IMR-90 (cell line): ENCODE measurements at regions not wholly inside any gene's neighbourhood (a gene's known extent, or its start where the extent isn't known, plus 50 kb on each side); places are given as distances from the start of the nearest gene placed in this dataset.

Source experiments
- ATAC-seq: fragments of 200-7000 bp; cut with Tn5 transposase; 2 replicates; pipeline ENCODE4 v1.9.1; 2020; ENCODE audit warnings: low read depth, mild to moderate bottlenecking, moderate library complexity
- BruUV-seq: library from RNA; stranded (reverse); fragments of 400-500 nt; replicated peaks from 2 replicates; lab custom pipeline; 2021; lab: Mats Ljungman, UMichigan
- CTCF ChIA-PET: fragments of 300-600 bp; formaldehyde crosslinking; extraction: SDS; loops from one replicate; lab custom pipeline; 2021; ENCODE audit warnings: antibody characterized with exemption; lab: Yijun Ruan, JAX
- POLR2A ChIA-PET: fragments of 300-600 bp; sonication (Branson Sonifier 250); formaldehyde crosslinking; loops from one replicate; lab custom pipeline; 2022; ENCODE audit warnings: antibody characterized with exemption; ENCODE audit not compliant: unreplicated experiment; lab: Charles Lee
- DNase-seq: peaks from one replicate; pipeline ENCODE4 v3.0.0; 2013
- H2AFZ ChIP-seq: replicated peaks from 2 replicates; pipeline ENCODE3; 2013; ENCODE audit warnings: low read length, mild to moderate bottlenecking; ENCODE audit not compliant: poor library complexity
- H2AK5ac ChIP-seq: 2 replicates; pipeline ENCODE4 v1.6.1; 2013; ENCODE audit warnings: low read depth, low read length, inconsistent platforms
- H2AK9ac ChIP-seq: replicated peaks from 2 replicates; pipeline ENCODE3; 2013; ENCODE audit warnings: mild to moderate bottlenecking, low read depth, low read length, moderate library complexity; ENCODE audit not compliant: poor library complexity
- H2BK120ac ChIP-seq: 2 replicates; pipeline ENCODE4 v1.6.1; 2013; ENCODE audit warnings: low read depth, low read length, inconsistent platforms
- H2BK15ac ChIP-seq: 3 replicates; pipeline ENCODE4 v1.6.1; 2013; ENCODE audit warnings: low read depth, low read length, inconsistent platforms
- H2BK20ac ChIP-seq: 2 replicates; pipeline ENCODE4 v1.6.1; 2013; ENCODE audit warnings: low read depth, mild to moderate bottlenecking, inconsistent platforms, low read length, moderate library complexity
- H2BK5ac ChIP-seq: 2 replicates; pipeline ENCODE4 v1.6.1; 2013; ENCODE audit warnings: mild to moderate bottlenecking, low read depth, low read length, inconsistent platforms; ENCODE audit not compliant: poor library complexity, severe bottlenecking
- H3K14ac ChIP-seq: replicated peaks from 2 replicates; pipeline ENCODE4 v1.6.1; 2013; ENCODE audit warnings: low read depth, low read length, inconsistent platforms
- H3K18ac ChIP-seq: 2 replicates; pipeline ENCODE4 v1.6.1; 2013; ENCODE audit warnings: low read depth, low read length, control low read depth
- H3K23ac ChIP-seq: 2 replicates; pipeline ENCODE4 v1.6.1; 2013; ENCODE audit warnings: low read depth, low read length, inconsistent platforms
- H3K27ac ChIP-seq: 2 replicates; pipeline ENCODE4 v1.5.1; 2013; ENCODE audit warnings: mild to moderate bottlenecking, control low read depth, low read length; ENCODE audit not compliant: insufficient read depth
- H3K27me3 ChIP-seq: 2 replicates; pipeline ENCODE4 v1.6.1; 2013; ENCODE audit warnings: low read length; ENCODE audit not compliant: control insufficient read depth, insufficient read depth
- H3K36me3 ChIP-seq: 2 replicates; pipeline ENCODE4 v1.6.1; 2013; ENCODE audit warnings: low read length, mixed read lengths; ENCODE audit not compliant: control insufficient read depth, insufficient read depth
- H3K4ac ChIP-seq: 2 replicates; pipeline ENCODE4 v1.6.1; 2013; ENCODE audit warnings: low read depth, low read length, inconsistent platforms
- H3K4me1 ChIP-seq: 2 replicates; pipeline ENCODE4 v1.6.1; 2013; ENCODE audit warnings: low read length, mixed read lengths; ENCODE audit not compliant: control insufficient read depth, insufficient read depth
- H3K4me2 ChIP-seq: 2 replicates; pipeline ENCODE4 v1.6.1; 2013; ENCODE audit warnings: low read depth, mild to moderate bottlenecking, control low read depth, low read length, moderate library complexity
- H3K4me3 ChIP-seq: 2 replicates; pipeline ENCODE4 v1.5.1; 2013; ENCODE audit warnings: low read depth, mild to moderate bottlenecking, control low read depth, low read length, moderate library complexity; ENCODE audit not compliant: insufficient read depth
- H3K56ac ChIP-seq: 2 replicates; pipeline ENCODE4 v1.6.1; 2013; ENCODE audit warnings: low read length, inconsistent platforms; ENCODE audit not compliant: insufficient read depth; ENCODE audit errors: extremely low read depth
- H3K79me1 ChIP-seq, 2 experiments: 2 replicates each; pipeline ENCODE4 v1.6.1; 2013; ENCODE audit warnings: low read length in 2 of 2, inconsistent platforms in 1 of 2, low read depth in 1 of 2
- H3K9ac ChIP-seq: 2 replicates; pipeline ENCODE4 v1.6.1; 2013; ENCODE audit warnings: low read depth, low read length, control low read depth
- H3K9me1 ChIP-seq: 2 replicates; pipeline ENCODE4 v1.6.1; 2013; ENCODE audit warnings: low read length, inconsistent platforms; ENCODE audit not compliant: insufficient read depth
- H3K9me3 ChIP-seq: 2 replicates; pipeline ENCODE4 v1.6.1; 2013; ENCODE audit warnings: low read length; ENCODE audit not compliant: control insufficient read depth, insufficient read depth
- H4K20me1 ChIP-seq: 2 replicates; pipeline ENCODE4 v1.6.1; 2013; ENCODE audit warnings: low read length, inconsistent platforms; ENCODE audit not compliant: insufficient read depth
- H4K5ac ChIP-seq: 2 replicates; pipeline ENCODE4 v1.6.1; 2013; ENCODE audit warnings: mild to moderate bottlenecking, low read depth, low read length, control low read depth
- H4K8ac ChIP-seq, 2 experiments: 2 replicates each; pipeline ENCODE4 v1.6.1; 2013; ENCODE audit warnings: low read depth in 2 of 2, low read length in 2 of 2, control low read depth in 1 of 2, inconsistent platforms in 1 of 2
- H4K91ac ChIP-seq: 2 replicates; pipeline ENCODE4 v1.6.1; 2013; ENCODE audit warnings: low read depth, low read length, inconsistent platforms; ENCODE audit not compliant: insufficient read depth
- CEBPB ChIP-seq: IDR thresholded peaks from 2 replicates; pipeline ENCODE4 v1.6.1; 2012; ENCODE audit warnings: low read depth, low read length, improper control_type of control experiment
- CHD1 ChIP-seq: IDR thresholded peaks from 2 replicates; pipeline ENCODE4 v1.6.1; 2012; ENCODE audit warnings: low read depth, low read length, improper control_type of control experiment
- CTCF ChIP-seq: conservative IDR thresholded peaks from 2 replicates; pipeline ENCODE4 v1.5.1; 2012; ENCODE audit warnings: mild to moderate bottlenecking, low read depth, low read length, improper control_type of control experiment
- ELK1 ChIP-seq: fragments of 150-350 bp; IDR thresholded peaks from 2 replicates; pipeline ENCODE4 v1.6.1; 2016; ENCODE audit warnings: low read depth, mild to moderate bottlenecking, low read length, moderate library complexity, borderline replicate concordance
- RAD21 ChIP-seq: IDR thresholded peaks from 2 replicates; pipeline ENCODE4 v1.6.1; 2012; ENCODE audit warnings: low read length, improper control_type of control experiment
- SMC3 ChIP-seq: fragments of 150-350 bp; IDR thresholded peaks from 2 replicates; pipeline ENCODE4 v1.6.1; 2016; ENCODE audit warnings: low read depth, mild to moderate bottlenecking, antibody characterized with exemption, low read length, moderate library complexity
- USF2 ChIP-seq: fragments of 150-350 bp; IDR thresholded peaks from 2 replicates; pipeline ENCODE4 v1.6.1; 2017; ENCODE audit warnings: mild to moderate bottlenecking, antibody characterized with exemption, low read length, low read depth
- WGBS, 2 experiments: methylation state at CpG; one replicate each; pipeline versions ENCODE4 v1.1.5 to v1.1.7; 2013; ENCODE audit warnings: missing lambda C conversion rate in 2 of 2; ENCODE audit not compliant: insufficient read length in 1 of 2; ENCODE audit errors: extremely low coverage in 2 of 2; 5-methylcytosine and 5-hydroxymethylcytosine counted together
- dilution Hi-C: fragments of 300-500 bp; cut with HindIII; formaldehyde crosslinking; loops from one replicate; pipeline ENCODE4 v1.14.3; 2018; ENCODE audit warnings: low sequenced_read_pairs; ENCODE audit not compliant: unreplicated experiment
- in situ Hi-C: fragments of 300-500 bp; cut with MboI; formaldehyde crosslinking; loops from 3 replicates; pipeline ENCODE4 v1.14.3; 2019; ENCODE audit warnings: low sequenced_read_pairs, inconsistent platforms, mixed read lengths
- intact Hi-C: fragments of 100-400 bp; cut with micrococcal nuclease; formaldehyde crosslinking; loops from 2 replicates; pipeline ENCODE4 v1.10.0; 2022

DNA sequence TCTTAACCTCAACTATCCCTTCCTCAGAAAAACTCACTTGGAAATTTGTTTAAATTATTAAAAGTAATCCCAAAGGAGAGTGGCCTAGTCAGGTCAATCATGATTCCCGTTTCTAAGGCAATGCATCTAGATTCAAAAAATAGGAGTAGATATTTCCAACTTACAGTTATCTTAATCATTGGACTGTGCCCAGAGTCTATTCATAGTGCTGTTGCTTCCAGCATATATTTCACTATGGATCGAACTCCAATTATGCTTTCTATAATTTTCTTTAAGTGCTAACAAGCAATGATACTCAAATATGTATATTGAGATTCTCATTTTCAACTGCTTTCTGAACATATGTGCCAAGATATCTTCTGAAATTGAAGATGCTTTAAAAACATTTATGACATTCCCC, 229.2 kb upstream of the NWD2 start:
- Histone ChIP-seq H3K4me1 (no peaks in the 10 kb centered on the region), H3K9ac (no peak overlapping the region), H3K27me3 (no peaks in the 10 kb centered on the region), H4K8ac (no peak overlapping the region), H2AK9ac (no peak overlapping the region), H2AFZ (no peak overlapping the region), H4K20me1 (no peaks in the 10 kb centered on the region), H3K9me1 (no peaks in the 10 kb centered on the region), H3K27ac (no peak overlapping the region), H2BK5ac (no peak overlapping the region), H3K4ac (no peak overlapping the region), H3K36me3 (no peaks in the 10 kb centered on the region), H3K14ac (no peak overlapping the region), H3K23ac (no peak overlapping the region), H3K79me1 (no peaks in the 10 kb centered on the region), H3K4me3 (no peak overlapping the region), H2BK120ac (no peak overlapping the region), H2BK20ac (no peak overlapping the region), H2BK15ac (no peak overlapping the region), H3K9me3 (peaks cover 4% of the 10 kb centered on the region), H3K56ac (no peak overlapping the region), H4K5ac (no peak overlapping the region), H3K18ac (no peak overlapping the region), H3K4me2 (no peak overlapping the region), H4K91ac (no peak overlapping the region), H2AK5ac (no peak overlapping the region)
- DNase-seq (no peak), ATAC-seq (no peak)
- in situ Hi-C loops: no loop called here
- dilution Hi-C loops: no loop called here
- ChIA-PET CTCF (no interaction called here), POLR2A (no interaction called here)
- BruUV-seq: no TSS peak
- intact Hi-C loops: no loop called here
- WGBS, 2 experiments: no CpG with 5 or more reads among the region's 2 CpGs
- TF ChIP-seq SMC3 (no peak), CTCF (no peak), ELK1 (no peak), CHD1 (no peak), USF2 (no peak), RAD21 (no peak), CEBPB (no peak)
